GM08714 (cell line): ENCODE measurements at regions not wholly inside any gene's neighbourhood (a gene's known extent, or its start where the extent isn't known, plus 50 kb on each side); places are given as distances from the start of the nearest gene placed in this dataset.

Source experiments
- H3K4me3 ChIP-seq: fragments of 200-500 bp; sonication (Bioruptor generic); 2 replicates; pipeline ENCODE4 v1.5.1; 2014; ENCODE audit warnings: mild to moderate bottlenecking, low read length, inconsistent platforms
- ZNF274 ChIP-seq: IDR thresholded peaks from 2 replicates; pipeline ENCODE4 v1.6.1; 2012; ENCODE audit warnings: mild to moderate bottlenecking, low read depth, low read length

- no peak overlapping the region for H3K4me3 ChIP-seq
- no peak for TF ChIP-seq ZNF274
These were observed 159.1 kb downstream of the DLEU7 start for GRCh38 chr13:50684366-50684765.

GRCh38 chr13:50685491-50685890 is 158.0 kb downstream of the DLEU7 start:
- H3K4me3 ChIP-seq, result no peak overlapping the region

GRCh38 chr13:50685956-50686355 is 157.5 kb downstream of the DLEU7 start:
- no peak for TF ChIP-seq ZNF274
- no peak overlapping the region for H3K4me3 ChIP-seq

More at GRCh38 chr13:50685491-50685890, 158.0 kb downstream of the DLEU7 start:
- no peak for TF ChIP-seq ZNF274

GRCh38 chr13:50686551-50686950 is 156.9 kb downstream of the DLEU7 start:
- no peak overlapping the region for H3K4me3 ChIP-seq
- TF ChIP-seq ZNF274, result no peak

- H3K4me3 ChIP-seq, result no peak overlapping the region
- TF ChIP-seq ZNF274, result no peak
These were observed 155.9 kb downstream of the DLEU7 start for GRCh38 chr13:50687545-50687944.

GRCh38 chr13:50690006-50690405 is 153.5 kb downstream of the DLEU7 start:
- H3K4me3 ChIP-seq, result no peak overlapping the region
- TF ChIP-seq ZNF274, result no peak

GRCh38 chr13:50691176-50691680 is 152.3 kb downstream of the DLEU7 start:
- no peak overlapping the region for H3K4me3 ChIP-seq
- TF ChIP-seq ZNF274, result no peak

- TF ChIP-seq ZNF274, result no peak
- no peak overlapping the region for H3K4me3 ChIP-seq
These were observed 151.7 kb downstream of the DLEU7 start for GRCh38 chr13:50691681-50692263.

GRCh38 chr13:50692396-50692915 is 151.0 kb downstream of the DLEU7 start:
- no peak overlapping the region for H3K4me3 ChIP-seq
- TF ChIP-seq ZNF274, result no peak

- H3K4me3 ChIP-seq, result no peak overlapping the region
- TF ChIP-seq ZNF274, result no peak
These were observed 149.8 kb downstream of the DLEU7 start for GRCh38 chr13:50693727-50694126.

GRCh38 chr13:50697746-50698539 is 145.5 kb downstream of the DLEU7 start:
- no peak overlapping the region for H3K4me3 ChIP-seq
- no peak for TF ChIP-seq ZNF274

GRCh38 chr13:50699874-50700663 is 143.4 kb downstream of the DLEU7 start:
- H3K4me3 ChIP-seq, result no peak overlapping the region
- no peak for TF ChIP-seq ZNF274

GRCh38 chr13:50700664-50701305 is 142.7 kb downstream of the DLEU7 start:
- no peak overlapping the region for H3K4me3 ChIP-seq
- TF ChIP-seq ZNF274, result no peak

- no peak overlapping the region for H3K4me3 ChIP-seq
These were observed 142.0 kb downstream of the DLEU7 start for GRCh38 chr13:50701469-50701868.

More at GRCh38 chr13:50701469-50701868, 142.0 kb downstream of the DLEU7 start:
- no peak for TF ChIP-seq ZNF274
